AG04449 (cell line): ENCODE measurements at regions not wholly inside any gene's neighbourhood (a gene's known extent, or its start where the extent isn't known, plus 50 kb on each side); places are given as distances from the start of the nearest gene placed in this dataset.

Source experiments
- CTCF ChIA-PET: fragments of 350-600 bp; formaldehyde crosslinking; extraction: SDS; loops from one replicate; lab custom pipeline; 2021; ENCODE audit warnings: antibody characterized with exemption; lab: Yijun Ruan, JAX
- POLR2A ChIA-PET: fragments of 400-600, 350-600 bp; formaldehyde crosslinking; extraction: SDS; loops from one replicate; lab custom pipeline; 2020; ENCODE audit warnings: antibody characterized with exemption, inconsistent platforms; lab: Yijun Ruan, JAX
- DNase-seq: peaks from one replicate; pipeline ENCODE4 v3.0.0-alpha.2; 2010; ENCODE audit warnings: low read depth, low spot score
- H3K4me3 ChIP-seq: 2 replicates; pipeline ENCODE4 v1.5.1; 2011; ENCODE audit warnings: low read depth, mild to moderate bottlenecking, control low read depth, low read length
- CTCF ChIP-seq: IDR thresholded peaks from one replicate; pipeline ENCODE4 v1.5.1; 2011; ENCODE audit warnings: mild to moderate bottlenecking, moderate library complexity, low read length, control low read depth, inconsistent platforms; ENCODE audit not compliant: insufficient read depth; ENCODE audit errors: missing control alignments

GRCh38 chr10:33106767-33107166 is 148.7 kb upstream of the ITGB1 start:
- DNase-seq: no peak
- CTCF ChIA-PET: interaction anchor here (2.5 kb wide), 1 partner anchor 9 kb away, joined by 8 read pairs; no protein-coding TSS in a partner anchor
- TF ChIP-seq CTCF: no peak
- no peak overlapping the region for H3K4me3 ChIP-seq
- POLR2A ChIA-PET: no interaction called here

GRCh38 chr10:33103863-33104379 is 145.9 kb upstream of the ITGB1 start:
- H3K4me3 ChIP-seq: no peak overlapping the region
- ChIA-PET CTCF (interaction anchor here (0.9 to 1.7 kb wide), 3 partner anchors 10 to 13 kb away, joined by 3 to 6 read pairs (median 4); no protein-coding TSS in a partner anchor), POLR2A (no interaction called here)
- no peak for DNase-seq
- TF ChIP-seq CTCF: no peak

- H3K4me3 ChIP-seq: no peak overlapping the region
- no peak for DNase-seq
- CTCF ChIA-PET: interaction anchor here (1.7 kb wide), 1 partner anchor 14 kb away, joined by 6 read pairs; no protein-coding TSS in a partner anchor
- POLR2A ChIA-PET: no interaction called here
- TF ChIP-seq CTCF: no peak
These were observed 144.0 kb upstream of the ITGB1 start for GRCh38 chr10:33102071-33102470.

GRCh38 chr10:33101392-33101787 is 143.4 kb upstream of the ITGB1 start:
- no peak for TF ChIP-seq CTCF
- POLR2A ChIA-PET: no interaction called here
- CTCF ChIA-PET: interaction anchor here (1.0 to 2.3 kb wide), 2 partner anchors 9 to 15 kb away, joined by 3 to 11 read pairs; no protein-coding TSS in a partner anchor
- no peak for DNase-seq
- H3K4me3 ChIP-seq: no peak overlapping the region

- no peak overlapping the region for H3K4me3 ChIP-seq
- no peak for TF ChIP-seq CTCF
- no peak for DNase-seq
- ChIA-PET CTCF (interaction anchor here (1.0 to 2.3 kb wide), 3 partner anchors 9 to 22 kb away, joined by 3 to 11 read pairs (median 4); no protein-coding TSS in a partner anchor), POLR2A (no interaction called here)
These were observed 142.9 kb upstream of the ITGB1 start for GRCh38 chr10:33100781-33101391.

GRCh38 chr10:33099748-33100147 is 141.7 kb upstream of the ITGB1 start:
- no peak overlapping the region for H3K4me3 ChIP-seq
- POLR2A ChIA-PET: no interaction called here
- DNase-seq: peak; percentile 61
- CTCF ChIA-PET: interaction anchor here (1.0 to 2.3 kb wide), 2 partner anchors 17 to 24 kb away, joined by 4 to 11 read pairs; no protein-coding TSS in a partner anchor
- no peak for TF ChIP-seq CTCF
